ENCODE measurements at regions not wholly inside any gene's neighbourhood (a gene's known extent, or its start where the extent isn't known, plus 50 kb on each side); places are given as distances from the start of the nearest gene placed in this dataset.

- in situ Hi-C loops (cut with MboI; ENCODE audit: low pct_unique_long_range_greater_than_20kb, low sequenced_read_pairs, unreplicated experiment) = no loop called here
- DNase-seq (ENCODE audit: low spot score) = no peak
- no peak for TF ChIP-seq CTCF (IDR thresholded peaks at IDR 0.05; ENCODE audit: extremely low read depth, insufficient read depth, missing control alignments)
These were observed 518.0 kb upstream of the TBX3 start for GRCh38 chr12:115201966-115202365.

GRCh38 chr12:115199831-115200230 is 515.9 kb upstream of the TBX3 start:
- no peak for TF ChIP-seq CTCF (IDR thresholded peaks at IDR 0.05; ENCODE audit: extremely low read depth, insufficient read depth, missing control alignments)
- in situ Hi-C loops (cut with MboI; ENCODE audit: low pct_unique_long_range_greater_than_20kb, low sequenced_read_pairs, unreplicated experiment) = no loop called here
- DNase-seq (ENCODE audit: low spot score) = no peak

GRCh38 chr12:115194857-115195256 is 510.9 kb upstream of the TBX3 start:
- no peak for TF ChIP-seq CTCF (IDR thresholded peaks at IDR 0.05; ENCODE audit: extremely low read depth, insufficient read depth, missing control alignments)
- in situ Hi-C loops (cut with MboI; ENCODE audit: low pct_unique_long_range_greater_than_20kb, low sequenced_read_pairs, unreplicated experiment) = no loop called here
- no peak for DNase-seq (ENCODE audit: low spot score)

GRCh38 chr12:115194448-115194847 is 510.5 kb upstream of the TBX3 start:
- in situ Hi-C loops (cut with MboI; ENCODE audit: low pct_unique_long_range_greater_than_20kb, low sequenced_read_pairs, unreplicated experiment) = no loop called here
- no peak for TF ChIP-seq CTCF (IDR thresholded peaks at IDR 0.05; ENCODE audit: extremely low read depth, insufficient read depth, missing control alignments)
- DNase-seq (ENCODE audit: low spot score) = no peak

DNA sequence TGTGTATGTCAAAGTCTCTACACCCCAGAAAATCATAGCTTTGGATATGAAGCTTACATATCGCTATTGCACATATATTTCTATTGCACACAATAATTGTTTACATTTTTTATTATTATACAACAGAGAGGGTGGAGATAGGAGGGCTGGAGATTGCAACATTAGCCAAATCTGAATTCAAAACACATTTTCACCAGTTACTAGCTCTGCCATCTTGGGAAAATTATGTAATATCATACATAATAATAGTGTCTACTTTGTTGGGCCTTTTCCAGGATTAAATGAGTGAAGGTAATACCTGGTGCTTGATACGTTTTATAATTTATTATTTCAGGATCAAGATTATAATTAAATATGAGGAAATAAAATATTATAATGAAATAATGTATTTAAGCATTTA is 507.4 kb upstream of the TBX3 start:
- no peak for DNase-seq (ENCODE audit: low spot score)
- no peak for TF ChIP-seq CTCF (IDR thresholded peaks at IDR 0.05; ENCODE audit: extremely low read depth, insufficient read depth, missing control alignments)
- in situ Hi-C loops (cut with MboI; ENCODE audit: low pct_unique_long_range_greater_than_20kb, low sequenced_read_pairs, unreplicated experiment) = no loop called here

- in situ Hi-C loops (cut with MboI; ENCODE audit: low pct_unique_long_range_greater_than_20kb, low sequenced_read_pairs, unreplicated experiment) = no loop called here
- DNase-seq (ENCODE audit: low spot score) = no peak
- TF ChIP-seq CTCF (IDR thresholded peaks at IDR 0.05; ENCODE audit: extremely low read depth, insufficient read depth, missing control alignments) = no peak
These were observed 506.2 kb upstream of the TBX3 start for GRCh38 chr12:115190010-115190770.

Measured in GM13977 (cell line).